GM23248 (cell line): ENCODE measurements at regions not wholly inside any gene's neighbourhood (a gene's known extent, or its start where the extent isn't known, plus 50 kb on each side); places are given as distances from the start of the nearest gene placed in this dataset.

ENCODE experiments used
- DNase-seq: peaks from one replicate; pipeline ENCODE4 v3.0.0-alpha.2; 2015
- H2AFZ ChIP-seq: fragments of 200-600 bp; sonication (generic); 2 replicates; pipeline ENCODE4 v1.6.1; 2016; ENCODE audit warnings: antibody characterized with exemption
- H3F3A ChIP-seq: fragments of 200-600 bp; sonication (generic); 2 replicates; pipeline ENCODE4 v1.6.1; 2016; ENCODE audit warnings: mild to moderate bottlenecking, antibody characterized with exemption, mixed run types; ENCODE audit not compliant: insufficient read depth
- H3K27ac ChIP-seq: fragments of 200-600 bp; sonication (generic); 2 replicates; pipeline ENCODE4 v1.5.1; 2016; ENCODE audit warnings: mild to moderate bottlenecking
- H3K27me3 ChIP-seq: fragments of 200-600 bp; sonication (generic); replicated peaks from 2 replicates; pipeline ENCODE4 v1.6.1; 2016; ENCODE audit warnings: mild to moderate bottlenecking; ENCODE audit not compliant: insufficient read depth
- H3K36me3 ChIP-seq: fragments of 200-600 bp; sonication (generic); 2 replicates; pipeline ENCODE4 v1.6.1; 2016; ENCODE audit warnings: low read depth, mild to moderate bottlenecking
- H3K4me1 ChIP-seq: fragments of 200-600 bp; sonication (generic); 2 replicates; pipeline ENCODE4 v1.6.1; 2016; ENCODE audit warnings: mild to moderate bottlenecking; ENCODE audit not compliant: insufficient read depth
- H3K4me2 ChIP-seq: fragments of 200-600 bp; sonication (generic); one replicate; pipeline ENCODE4 v1.6.1; 2016; ENCODE audit warnings: mild to moderate bottlenecking; ENCODE audit not compliant: unreplicated experiment
- H3K4me3 ChIP-seq: fragments of 200-600 bp; sonication (generic); 2 replicates; pipeline ENCODE4 v1.5.1; 2016; ENCODE audit warnings: mild to moderate bottlenecking
- H3K79me2 ChIP-seq: fragments of 200-600 bp; sonication (generic); 2 replicates; pipeline ENCODE4 v1.6.1; 2016; ENCODE audit warnings: mild to moderate bottlenecking; ENCODE audit not compliant: insufficient read depth
- H3K9ac ChIP-seq: fragments of 200-600 bp; sonication (generic); 2 replicates; pipeline ENCODE4 v1.6.1; 2016; ENCODE audit warnings: mild to moderate bottlenecking
- H3K9me2 ChIP-seq: fragments of 200-600 bp; sonication (generic); 2 replicates; pipeline ENCODE4 v1.6.1; 2016; ENCODE audit warnings: mixed run types, mild to moderate bottlenecking, moderate library complexity; ENCODE audit not compliant: insufficient read depth
- H3K9me3 ChIP-seq: fragments of 200-600 bp; sonication (generic); one replicate; pipeline ENCODE4 v1.6.1; 2017; ENCODE audit warnings: low read depth
- H4K20me1 ChIP-seq: fragments of 200-600 bp; sonication (generic); 2 replicates; pipeline ENCODE4 v1.6.0; 2016; ENCODE audit not compliant: insufficient read depth
- EZH2 ChIP-seq: fragments of 200-600 bp; sonication (generic); IDR thresholded peaks from 2 replicates; pipeline ENCODE4 v1.6.1; 2018; ENCODE audit warnings: antibody characterized with exemption, mild to moderate bottlenecking; ENCODE audit not compliant: insufficient read depth, poor library complexity, severe bottlenecking
- EZH2phosphoT487 ChIP-seq: fragments of 200-600 bp; sonication (generic); IDR thresholded peaks from 2 replicates; pipeline ENCODE4 v1.6.1; 2018; ENCODE audit warnings: antibody characterized with exemption, moderate library complexity, mild to moderate bottlenecking, low read depth; ENCODE audit not compliant: insufficient read depth
- WGBS, 2 experiments: methylation state at CpG; one replicate each; pipeline ENCODE4 v1.1.6; 2015 to 2017; ENCODE audit warnings: low lambda C conversion rate in 2 of 2, low coverage in 1 of 2; ENCODE audit errors: missing lambda C conversion rate in 2 of 2; 5-methylcytosine and 5-hydroxymethylcytosine counted together
- in situ Hi-C: fragments of 300-500 bp; cut with MboI; formaldehyde crosslinking; loops from 2 replicates; pipeline ENCODE4 v1.15.0; 2020

DNA sequence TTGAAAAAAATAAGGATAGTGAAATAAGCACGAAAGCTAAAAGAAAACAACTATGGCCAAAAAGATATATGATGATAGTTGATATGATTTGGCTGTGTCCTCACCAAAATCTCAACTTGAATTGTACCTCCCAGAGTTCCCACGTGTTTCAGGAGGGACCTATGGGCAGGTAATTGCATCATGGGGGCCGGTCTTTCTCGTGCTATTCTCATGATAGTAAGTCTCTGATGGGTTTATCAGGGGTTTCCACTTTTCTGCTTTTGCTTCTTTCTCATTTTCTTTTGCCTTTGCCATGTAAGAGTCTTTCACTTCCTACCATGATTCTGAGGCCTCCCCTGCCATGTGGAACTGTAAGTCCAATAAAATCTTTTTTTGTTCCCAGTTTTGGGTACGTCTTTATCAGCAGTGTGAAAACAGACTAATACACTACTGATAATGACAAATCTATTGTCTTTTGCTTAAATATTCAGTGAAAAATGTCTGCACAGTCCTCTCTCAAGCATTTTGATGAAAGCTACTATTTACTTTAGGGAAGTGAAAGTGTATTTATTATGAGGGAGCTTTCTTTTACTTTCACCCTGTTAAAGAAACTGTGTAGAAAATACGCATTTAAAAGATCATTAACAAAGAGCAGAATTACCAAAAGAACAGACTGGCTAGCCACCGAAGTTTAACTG lies 389.1 kb downstream of the HTR1B start:
- H2AFZ ChIP-seq: no peak overlapping the region
- WGBS, 2 experiments: 45 to 49% methylated on average over 7 of the region's 7 CpGs

DNA sequence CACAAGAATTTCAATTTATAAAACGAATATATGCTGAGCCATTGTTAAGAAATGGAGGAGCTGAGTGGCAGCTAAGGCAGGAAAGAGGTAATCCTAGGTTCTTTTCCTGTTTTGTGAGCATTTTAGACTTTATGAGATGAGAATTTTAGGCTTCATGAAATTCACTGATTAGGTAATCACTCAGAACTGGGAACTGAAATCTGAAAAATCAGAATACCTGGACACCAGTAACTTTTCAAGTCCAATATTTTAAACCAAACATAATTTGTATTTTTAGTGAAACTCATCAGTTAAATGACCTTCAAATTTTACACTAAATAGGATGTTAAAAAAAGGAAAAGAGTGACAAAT lies 389.9 kb downstream of the HTR1B start:
- no peaks in the 10 kb centered on the region for H3K79me2 ChIP-seq

More for the DNA sequence above, 389.1 kb downstream of the HTR1B start:
- Histone ChIP-seq H3K4me1 (no peaks in the 10 kb centered on the region), H3K27ac (no peak overlapping the region), H3K9me2 (no peaks in the 10 kb centered on the region), H3F3A (no peaks in the 10 kb centered on the region), H3K4me3 (no peak overlapping the region), H3K9me3 (no peaks in the 10 kb centered on the region), H3K4me2 (no peak overlapping the region), H3K9ac (no peak overlapping the region), H4K20me1 (no peaks in the 10 kb centered on the region), H3K27me3 (no peaks in the 10 kb centered on the region), H3K36me3 (no peaks in the 10 kb centered on the region), H3K79me2 (no peaks in the 10 kb centered on the region)
- DNase-seq: no peak
- no peak for TF ChIP-seq EZH2phosphoT487
- TF ChIP-seq EZH2: no peak
- in situ Hi-C loops: no loop called here

DNA sequence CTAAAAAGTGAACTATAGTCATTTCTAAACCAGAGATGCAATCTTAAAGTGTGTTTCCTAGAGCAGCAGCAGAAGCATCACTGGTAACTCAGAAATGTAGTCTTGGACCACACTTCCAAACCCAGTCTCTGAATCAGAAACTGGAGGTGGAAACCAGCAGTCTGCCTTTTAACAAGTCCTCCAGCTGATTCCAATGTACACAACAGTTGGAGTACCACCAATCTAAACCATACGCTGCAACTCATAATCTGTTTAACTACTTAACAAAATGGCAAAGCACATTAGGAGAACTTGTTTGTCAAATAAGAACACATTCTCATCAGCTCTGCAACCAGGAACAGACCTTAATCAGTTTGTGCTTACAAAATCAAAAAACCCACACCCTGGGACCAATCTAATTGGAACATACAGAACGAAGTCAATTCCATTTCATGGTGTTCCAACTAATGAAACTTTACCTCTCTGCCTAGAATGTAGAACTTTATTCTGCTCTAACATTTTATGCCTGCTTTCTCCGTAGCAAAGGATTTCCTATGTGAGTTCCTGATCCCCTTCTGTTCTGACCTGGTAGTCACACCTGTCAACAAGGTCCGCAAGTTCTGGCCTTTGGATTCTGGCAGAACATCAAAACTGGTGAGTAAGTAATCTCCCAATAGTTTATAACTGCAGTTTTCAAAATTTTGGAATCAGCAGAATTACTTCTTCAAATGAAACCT lies 390.4 kb downstream of the HTR1B start:
- H3K9me3 ChIP-seq: no peaks in the 10 kb centered on the region
- H3K36me3 ChIP-seq: no peaks in the 10 kb centered on the region
- no peaks in the 10 kb centered on the region for H3K9me2 ChIP-seq
- no peak for TF ChIP-seq EZH2
- no peak for TF ChIP-seq EZH2phosphoT487
- H3K4me1 ChIP-seq: no peaks in the 10 kb centered on the region
- H3K9ac ChIP-seq: no peak overlapping the region
- H3K4me3 ChIP-seq: no peak overlapping the region
- H2AFZ ChIP-seq: no peak overlapping the region
- H3K79me2 ChIP-seq: no peaks in the 10 kb centered on the region
- WGBS, 2 experiments: 57 to 70% methylated on average over 4 of the region's 4 CpGs
- H3K27ac ChIP-seq: no peak overlapping the region
- DNase-seq: no peak
- H3K27me3 ChIP-seq: no peaks in the 10 kb centered on the region
- no peaks in the 10 kb centered on the region for H4K20me1 ChIP-seq
- no peak overlapping the region for H3K4me2 ChIP-seq
- in situ Hi-C loops: no loop called here
- H3F3A ChIP-seq: no peaks in the 10 kb centered on the region

More for the DNA sequence above, 389.9 kb downstream of the HTR1B start:
- Histone ChIP-seq H3K4me1 (no peaks in the 10 kb centered on the region), H2AFZ (no peak overlapping the region), H3K4me3 (no peak overlapping the region), H3K27ac (no peak overlapping the region), H3K9me3 (no peaks in the 10 kb centered on the region), H3F3A (no peaks in the 10 kb centered on the region), H4K20me1 (no peaks in the 10 kb centered on the region), H3K9me2 (no peaks in the 10 kb centered on the region), H3K4me2 (no peak overlapping the region), H3K36me3 (no peaks in the 10 kb centered on the region), H3K27me3 (no peaks in the 10 kb centered on the region), H3K9ac (no peak overlapping the region)
- in situ Hi-C loops: no loop called here
- WGBS, 2 experiments: 44 to 47% methylated on average over 1 of the region's 1 CpG
- no peak for DNase-seq
- TF ChIP-seq EZH2phosphoT487 (no peak), EZH2 (no peak)

DNA sequence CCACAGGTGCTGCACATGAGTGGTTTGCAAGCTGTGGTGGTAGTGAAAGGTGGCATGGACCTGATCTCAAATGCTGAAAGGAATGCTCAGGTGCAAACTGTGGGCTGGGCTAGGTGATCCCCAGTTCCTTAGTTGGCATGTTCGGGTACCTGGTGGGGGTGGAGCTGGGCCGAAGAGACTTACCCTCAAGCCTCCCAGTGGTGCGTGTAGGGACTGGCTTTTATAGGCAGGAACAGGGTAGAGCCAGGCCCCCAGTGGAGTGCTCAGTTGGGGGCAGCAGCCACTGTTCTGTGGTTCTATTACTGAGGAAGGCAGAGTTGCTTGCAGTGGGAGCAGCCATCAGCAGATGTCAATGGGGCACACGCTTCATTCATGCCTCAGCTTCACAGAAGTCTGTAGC lies 399.8 kb downstream of the HTR1B start:
- Histone ChIP-seq H3K79me2 (no peaks in the 10 kb centered on the region), H3K36me3 (no peaks in the 10 kb centered on the region), H3K27me3 (no peaks in the 10 kb centered on the region), H3K9ac (no peak overlapping the region), H3F3A (no peaks in the 10 kb centered on the region), H3K9me3 (no peaks in the 10 kb centered on the region), H3K4me2 (no peak overlapping the region), H3K9me2 (no peaks in the 10 kb centered on the region), H3K4me1 (no peaks in the 10 kb centered on the region), H3K27ac (no peak overlapping the region), H3K4me3 (no peak overlapping the region), H4K20me1 (no peaks in the 10 kb centered on the region), H2AFZ (no peak overlapping the region)
- in situ Hi-C loops: no loop called here
- WGBS, 2 experiments: 54 to 74% methylated on average over 4 of the region's 4 CpGs
- no peak for DNase-seq
- TF ChIP-seq EZH2: no peak
- no peak for TF ChIP-seq EZH2phosphoT487
